ENCODE measurements at regions not wholly inside any gene's neighbourhood (a gene's known extent, or its start where the extent isn't known, plus 50 kb on each side); places are given as distances from the start of the nearest gene placed in this dataset.

- no peak for TF ChIP-seq CTCF (IDR thresholded peaks at IDR 0.05)
- Histone ChIP-seq H3K27ac (no peak overlapping the region), H3K36me3 (no peaks in the 10 kb centered on the region), H3K4me1 (no peaks in the 10 kb centered on the region), H3K9me3 (no peaks in the 10 kb centered on the region), H3K4me3 (no peak overlapping the region), H3K27me3 (no peaks in the 10 kb centered on the region)
- DNase-seq (ENCODE audit: low spot score): no peak
Measured at GRCh38 chr13:76609643-76610042, 276.6 kb downstream of the KCTD12 start.

GRCh38 chr13:76607866-76608265, 278.3 kb downstream of the KCTD12 start:
- Histone ChIP-seq H3K36me3 (no peaks in the 10 kb centered on the region), H3K27ac (no peak overlapping the region), H3K4me3 (no peak overlapping the region), H3K27me3 (no peaks in the 10 kb centered on the region), H3K9me3 (no peaks in the 10 kb centered on the region), H3K4me1 (no peaks in the 10 kb centered on the region)
- no peak for TF ChIP-seq CTCF (IDR thresholded peaks at IDR 0.05)
- no peak for DNase-seq (ENCODE audit: low spot score)

GRCh38 chr13:76600081-76600480, 286.1 kb downstream of the KCTD12 start:
- Histone ChIP-seq H3K27ac (no peak overlapping the region), H3K9me3 (no peaks in the 10 kb centered on the region), H3K27me3 (no peaks in the 10 kb centered on the region), H3K36me3 (no peaks in the 10 kb centered on the region), H3K4me3 (no peak overlapping the region), H3K4me1 (no peaks in the 10 kb centered on the region)
- no peak for TF ChIP-seq CTCF (IDR thresholded peaks at IDR 0.05)
- DNase-seq (ENCODE audit: low spot score): no peak

GRCh38 chr13:76597868-76598267, 288.3 kb downstream of the KCTD12 start:
- no peak for TF ChIP-seq CTCF (IDR thresholded peaks at IDR 0.05)
- H3K4me1 ChIP-seq: no peaks in the 10 kb centered on the region
- DNase-seq (ENCODE audit: low spot score): no peak
- H3K27ac ChIP-seq: no peak overlapping the region
- no peaks in the 10 kb centered on the region for H3K27me3 ChIP-seq
- H3K4me3 ChIP-seq: no peak overlapping the region
- no peaks in the 10 kb centered on the region for H3K36me3 ChIP-seq
- H3K9me3 ChIP-seq: no peaks in the 10 kb centered on the region

GRCh38 chr13:76596216-76596615, 290.0 kb downstream of the KCTD12 start:
- H3K4me3 ChIP-seq: no peak overlapping the region
- no peak for DNase-seq (ENCODE audit: low spot score)
- no peaks in the 10 kb centered on the region for H3K9me3 ChIP-seq
- TF ChIP-seq CTCF (IDR thresholded peaks at IDR 0.05): no peak
- no peaks in the 10 kb centered on the region for H3K4me1 ChIP-seq
- H3K27me3 ChIP-seq: no peaks in the 10 kb centered on the region
- no peaks in the 10 kb centered on the region for H3K36me3 ChIP-seq
- H3K27ac ChIP-seq: no peak overlapping the region

GRCh38 chr13:76594435-76594834, 291.8 kb downstream of the KCTD12 start:
- no peaks in the 10 kb centered on the region for H3K27me3 ChIP-seq
- H3K4me1 ChIP-seq: no peaks in the 10 kb centered on the region
- no peaks in the 10 kb centered on the region for H3K9me3 ChIP-seq
- TF ChIP-seq CTCF (IDR thresholded peaks at IDR 0.05): no peak
- H3K27ac ChIP-seq: no peak overlapping the region
- H3K4me3 ChIP-seq: no peak overlapping the region
- no peak for DNase-seq (ENCODE audit: low spot score)
- no peaks in the 10 kb centered on the region for H3K36me3 ChIP-seq

Data from right atrium auricular region (tissue), 2 donors.